H1 (cell line): ENCODE measurements at regions not wholly inside any gene's neighbourhood (a gene's known extent, or its start where the extent isn't known, plus 50 kb on each side); places are given as distances from the start of the nearest gene placed in this dataset.

ENCODE experiments used
- CTCF ChIA-PET: fragments of 300-600 bp; sonication (Branson Sonifier 250); formaldehyde crosslinking; loops from one replicate; lab custom pipeline; 2021; ENCODE audit not compliant: partially characterized antibody; lab: Charles Lee
- POLR2A ChIA-PET: fragments of 300-600 bp; sonication (Branson Sonifier 250); formaldehyde crosslinking; loops from one replicate; lab custom pipeline; 2021; ENCODE audit warnings: inconsistent platforms; ENCODE audit not compliant: partially characterized antibody; lab: Charles Lee
- DNase-seq, 2 experiments: peaks; one replicate each; pipeline versions ENCODE4 v3.0.0 to v3.0.0-alpha.2; 2010 to 2022; ENCODE audit warnings: low spot score in 2 of 2, low read depth in 1 of 2, mixed read lengths in 1 of 2
- FAIRE-seq: peaks from 2 replicates; lab custom pipeline; 2011; peaks lifted over from hg19 to GRCh38; lab: Jason Lieb, UNC
- H2AFZ ChIP-seq: 2 replicates; pipeline ENCODE4 v1.8.1; 2012; ENCODE audit warnings: low read length, inconsistent platforms
- H2AK5ac ChIP-seq: 2 replicates; pipeline ENCODE4 v1.6.1; 2013; ENCODE audit warnings: low read depth, low read length
- H2BK120ac ChIP-seq: replicated peaks from 2 replicates; pipeline ENCODE3; 2013; ENCODE audit warnings: low read depth, low read length, inconsistent platforms
- H2BK12ac ChIP-seq: 2 replicates; pipeline ENCODE4 v1.6.1; 2013; ENCODE audit warnings: low read depth, low read length
- H2BK15ac ChIP-seq: 2 replicates; pipeline ENCODE4 v1.6.1; 2013; ENCODE audit warnings: low read length
- H2BK20ac ChIP-seq: 2 replicates; pipeline ENCODE4 v1.6.1; 2013; ENCODE audit warnings: low read length
- H2BK5ac ChIP-seq: 2 replicates; pipeline ENCODE4 v1.6.1; 2013; ENCODE audit warnings: low read depth, low read length
- H3K14ac ChIP-seq: 2 replicates; pipeline ENCODE4 v1.6.1; 2013; ENCODE audit warnings: inconsistent platforms; ENCODE audit not compliant: insufficient read length
- H3K18ac ChIP-seq: 2 replicates; pipeline ENCODE4 v1.6.1; 2013; ENCODE audit warnings: low read length; ENCODE audit errors: extremely low read depth
- H3K23ac ChIP-seq: 2 replicates; pipeline ENCODE4 v1.6.1; 2013; ENCODE audit warnings: inconsistent platforms; ENCODE audit not compliant: insufficient read length
- H3K23me2 ChIP-seq: 2 replicates; pipeline ENCODE4 v1.6.1; 2013; ENCODE audit warnings: low read depth, low read length
- H3K27ac ChIP-seq: 2 replicates; pipeline ENCODE4 v1.6.1; 2011; ENCODE audit warnings: low read depth, low read length, inconsistent platforms
- H3K27me3 ChIP-seq, 4 experiments: replicated peaks in 1 of 4; 1 replicate in 1 of 4; 2 replicates in 3 of 4; pipeline versions ENCODE4 v1.6.1 to v1.8.1; 2011 to 2013; ENCODE audit warnings: low read length in 3 of 4, mild to moderate bottlenecking in 3 of 4, inconsistent platforms in 2 of 4, mixed read lengths in 2 of 4, moderate library complexity in 1 of 4; ENCODE audit not compliant: control insufficient read depth in 3 of 4, insufficient read depth in 3 of 4; ENCODE audit errors: extremely low read depth in 1 of 4
- H3K36me3 ChIP-seq, 4 experiments: 2 replicates each; pipeline versions ENCODE4 v1.6.1 to v1.8.1; 2011 to 2013; ENCODE audit warnings: mild to moderate bottlenecking in 4 of 4, low read length in 3 of 4, moderate library complexity in 2 of 4, control low read depth in 1 of 4, inconsistent platforms in 1 of 4; ENCODE audit not compliant: insufficient read depth in 4 of 4, control insufficient read depth in 2 of 4
- H3K4ac ChIP-seq: replicated peaks from 2 replicates; pipeline ENCODE3; 2013; ENCODE audit warnings: low read length, low read depth, mixed read lengths, inconsistent platforms; ENCODE audit not compliant: insufficient read length
- H3K4me1 ChIP-seq, 4 experiments: replicated peaks in 1 of 4; 1 replicate in 1 of 4; 2 replicates in 3 of 4; pipeline versions ENCODE4 v1.6.1 to v1.8.1; 2011 to 2013; ENCODE audit warnings: low read length in 3 of 4, inconsistent platforms in 2 of 4, mixed read lengths in 1 of 4; ENCODE audit not compliant: insufficient read depth in 4 of 4, control insufficient read depth in 3 of 4
- H3K4me2 ChIP-seq, 2 experiments: 2 replicates each; pipeline versions ENCODE4 v1.6.1 to v1.8.1; 2011 to 2013; ENCODE audit warnings: low read depth in 2 of 2, low read length in 2 of 2, control low read depth in 1 of 2, inconsistent platforms in 1 of 2, mild to moderate bottlenecking in 1 of 2; ENCODE audit not compliant: insufficient read depth in 1 of 2
- H3K4me3 ChIP-seq, 4 experiments: fragments of 200-600, 300-600 bp in 1 of 4; sonication (generic), shearing (Covaris generic), sonication (Bioruptor Twin) in 1 of 4; 2 replicates each; pipeline versions ENCODE4 v1.5.1 to v1.8.1; 2011 to 2016; ENCODE audit warnings: low read length in 4 of 4, low read depth in 3 of 4, control low read depth in 2 of 4, inconsistent platforms in 2 of 4, mild to moderate bottlenecking in 2 of 4, mixed read lengths in 1 of 4, moderate library complexity in 1 of 4; ENCODE audit not compliant: insufficient read depth in 2 of 4; ENCODE audit errors: extremely low read depth in 1 of 4
- H3K56ac ChIP-seq: replicated peaks from 2 replicates; pipeline ENCODE3; 2013; ENCODE audit warnings: low read depth, mild to moderate bottlenecking, mixed read lengths, low read length, inconsistent platforms; ENCODE audit not compliant: insufficient read length
- H3K79me1 ChIP-seq: 2 replicates; pipeline ENCODE4 v1.6.1; 2013; ENCODE audit warnings: low read depth, low read length, control low read depth
- H3K79me2 ChIP-seq, 2 experiments: 2 replicates each; pipeline versions ENCODE4 v1.6.1 to v1.8.1; 2012 to 2013; ENCODE audit warnings: low read length in 2 of 2, mild to moderate bottlenecking in 2 of 2, inconsistent platforms in 1 of 2; ENCODE audit not compliant: insufficient read depth in 2 of 2, control insufficient read depth in 1 of 2
- H3K9ac ChIP-seq, 4 experiments: replicated peaks in 1 of 4; 1 replicate in 1 of 4; 2 replicates in 3 of 4; pipeline versions ENCODE4 v1.6.1 to v1.8.1; 2011 to 2013; ENCODE audit warnings: low read depth in 3 of 4, low read length in 3 of 4, control low read depth in 2 of 4, mild to moderate bottlenecking in 2 of 4, moderate library complexity in 2 of 4, inconsistent platforms in 1 of 4; ENCODE audit errors: extremely low read depth in 1 of 4
- H3K9me3 ChIP-seq, 2 experiments: 2 replicates each; pipeline versions ENCODE4 v1.6.1 to v1.8.1; 2012 to 2013; ENCODE audit warnings: mild to moderate bottlenecking in 2 of 2, moderate library complexity in 2 of 2, control low read depth in 1 of 2, inconsistent platforms in 1 of 2, low read depth in 1 of 2, low read length in 1 of 2, mixed read lengths in 1 of 2; ENCODE audit not compliant: insufficient read depth in 2 of 2
- H4K20me1 ChIP-seq, 2 experiments: replicated peaks in 1 of 2; 2 replicates each; pipeline versions ENCODE3 to v1.8.1; 2011 to 2013; ENCODE audit warnings: inconsistent platforms in 2 of 2, low read length in 2 of 2, mild to moderate bottlenecking in 1 of 2; ENCODE audit not compliant: insufficient read depth in 2 of 2, control insufficient read depth in 1 of 2
- H4K5ac ChIP-seq: 2 replicates; pipeline ENCODE4 v1.6.1; 2013; ENCODE audit warnings: low read length, low read depth, mixed read lengths, inconsistent platforms; ENCODE audit not compliant: insufficient read length
- H4K8ac ChIP-seq: 2 replicates; pipeline ENCODE4 v1.8.0; 2013; ENCODE audit warnings: mild to moderate bottlenecking, moderate library complexity, low read length, inconsistent platforms; ENCODE audit not compliant: insufficient read depth; ENCODE audit errors: extremely low read depth
- H4K91ac ChIP-seq: replicated peaks from 2 replicates; pipeline ENCODE3; 2013; ENCODE audit warnings: low read length, mixed read lengths, inconsistent platforms; ENCODE audit not compliant: insufficient read length
- GABPA ChIP-seq: IDR thresholded peaks from 2 replicates; pipeline ENCODE4 v1.6.1; 2011; ENCODE audit warnings: mild to moderate bottlenecking, low read length, moderate library complexity, borderline replicate concordance; ENCODE audit not compliant: insufficient read depth
- SIX5 ChIP-seq: IDR thresholded peaks from 2 replicates; pipeline ENCODE4 v1.6.1; 2011; ENCODE audit warnings: mild to moderate bottlenecking, low read depth, low read length
- WGBS, 2 experiments: shearing (Covaris generic) in 1 of 2; methylation state at CpG; one replicate each; pipeline versions ENCODE4 v1.1.6 to v1.1.7; 2013 to 2015; ENCODE audit warnings: low lambda C conversion rate in 2 of 2, mixed read lengths in 2 of 2, inconsistent platforms in 1 of 2, low coverage in 1 of 2, missing lambda C conversion rate in 1 of 2; ENCODE audit not compliant: insufficient replicate concordance in 2 of 2, insufficient coverage in 1 of 2, insufficient read length in 1 of 2; ENCODE audit errors: extremely low coverage in 1 of 2, missing lambda C conversion rate in 1 of 2; 5-methylcytosine and 5-hydroxymethylcytosine counted together

- no peak overlapping the region for H3K56ac ChIP-seq
- WGBS, 2 experiments = 65% methylated on average over 3 of the region's 3 CpGs; no CpG with 5 or more reads in 1 of the 2 experiments
- TF ChIP-seq GABPA (no peak), SIX5 (no peak)
- TF ChIP-seq, all 59 proteins: peak for 0
Observed at GRCh38 chr1:110798691-110799256, 74.2 kb upstream of the CD53 start.

More at GRCh38 chr1:110798691-110799256, 74.2 kb upstream of the CD53 start:
- Histone ChIP-seq H3K4me3 (no peak overlapping the region), H3K9ac (no peak overlapping the region), H3K9me3 (no peaks in the 10 kb centered on the region), H3K14ac (peak overlapping the region; percentile 97), H2BK12ac (no peak overlapping the region), H4K20me1 (no peaks in the 10 kb centered on the region), H2BK5ac (no peak overlapping the region), H3K4me1 (no peaks in the 10 kb centered on the region), H3K18ac (no peak overlapping the region), H3K23me2 (no peaks in the 10 kb centered on the region), H2AK5ac (no peak overlapping the region), H4K91ac (no peak overlapping the region), H2BK15ac (no peak overlapping the region), H3K4me2 (no peak overlapping the region), H3K27ac (no peak overlapping the region), H3K23ac (no peak overlapping the region), H3K79me2 (no peaks in the 10 kb centered on the region), H2BK120ac (no peak overlapping the region), H2AFZ (no peak overlapping the region), H4K5ac (no peak overlapping the region), H3K36me3 (no peaks in the 10 kb centered on the region), H3K4ac (no peak overlapping the region), H4K8ac (no peak overlapping the region), H3K79me1 (no peaks in the 10 kb centered on the region), H2BK20ac (no peak overlapping the region), H3K27me3 (no peaks in the 10 kb centered on the region; a peak in 1 of 7 replicates)
- DNase-seq (no peak), FAIRE-seq (no peak)
- ChIA-PET CTCF (interaction anchor here (1.0 to 4.6 kb wide), 2 partner anchors 16 to 31 kb away, joined by 3 to 23 read pairs; no protein-coding TSS in a partner anchor), POLR2A (no interaction called here)
